GM23248 (cell line): ENCODE measurements at regions not wholly inside any gene's neighbourhood (a gene's known extent, or its start where the extent isn't known, plus 50 kb on each side); places are given as distances from the start of the nearest gene placed in this dataset.

Source experiments
- EZH2 ChIP-seq: fragments of 200-600 bp; sonication (generic); IDR thresholded peaks from 2 replicates; pipeline ENCODE4 v1.6.1; 2018; ENCODE audit warnings: antibody characterized with exemption, mild to moderate bottlenecking; ENCODE audit not compliant: insufficient read depth, poor library complexity, severe bottlenecking
- EZH2phosphoT487 ChIP-seq: fragments of 200-600 bp; sonication (generic); IDR thresholded peaks from 2 replicates; pipeline ENCODE4 v1.6.1; 2018; ENCODE audit warnings: antibody characterized with exemption, moderate library complexity, mild to moderate bottlenecking, low read depth; ENCODE audit not compliant: insufficient read depth

DNA sequence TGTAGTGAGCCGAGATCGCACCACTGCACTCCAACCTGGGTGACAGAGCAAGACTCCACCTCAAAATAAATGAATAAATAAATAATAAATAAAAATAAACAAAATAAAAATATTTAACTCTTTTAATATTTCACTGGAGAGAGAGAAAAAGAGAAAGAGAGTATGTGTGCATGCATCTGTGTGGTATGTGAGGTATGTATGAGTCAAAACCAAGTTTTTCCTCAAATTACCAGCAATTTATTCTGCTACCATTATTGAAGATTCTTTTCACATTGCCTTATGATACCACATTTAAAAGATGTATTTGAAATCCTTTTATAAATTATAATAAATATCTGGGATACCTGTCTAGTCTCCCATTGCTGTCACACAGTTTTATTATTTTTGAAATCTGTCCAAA is 122.1 kb downstream of the CD164 start:
- no peak for TF ChIP-seq EZH2
- no peak for TF ChIP-seq EZH2phosphoT487
